ENCODE measurements at regions not wholly inside any gene's neighbourhood (a gene's known extent, or its start where the extent isn't known, plus 50 kb on each side); places are given as distances from the start of the nearest gene placed in this dataset.

DNA sequence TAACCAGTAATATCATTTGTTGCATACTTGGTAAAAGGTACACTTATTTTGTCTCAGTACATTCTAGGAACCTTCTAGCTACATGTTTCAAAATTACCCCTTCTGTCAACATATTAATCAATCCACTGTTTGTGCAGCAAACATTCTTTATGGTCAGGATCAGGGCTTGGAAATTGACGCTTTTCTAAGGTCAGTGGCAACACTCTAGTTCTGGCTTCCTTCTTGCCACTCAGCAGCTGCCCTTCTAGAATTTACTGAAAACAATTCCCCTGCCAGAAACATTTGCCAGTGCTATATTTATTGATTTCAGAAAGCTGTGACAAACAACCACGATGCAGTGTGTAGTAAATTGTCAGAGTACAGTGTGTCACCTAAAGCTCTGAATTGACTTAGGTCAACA, 84.7 kb upstream of the FBXL4 start:
- TF ChIP-seq, protein P1, sequence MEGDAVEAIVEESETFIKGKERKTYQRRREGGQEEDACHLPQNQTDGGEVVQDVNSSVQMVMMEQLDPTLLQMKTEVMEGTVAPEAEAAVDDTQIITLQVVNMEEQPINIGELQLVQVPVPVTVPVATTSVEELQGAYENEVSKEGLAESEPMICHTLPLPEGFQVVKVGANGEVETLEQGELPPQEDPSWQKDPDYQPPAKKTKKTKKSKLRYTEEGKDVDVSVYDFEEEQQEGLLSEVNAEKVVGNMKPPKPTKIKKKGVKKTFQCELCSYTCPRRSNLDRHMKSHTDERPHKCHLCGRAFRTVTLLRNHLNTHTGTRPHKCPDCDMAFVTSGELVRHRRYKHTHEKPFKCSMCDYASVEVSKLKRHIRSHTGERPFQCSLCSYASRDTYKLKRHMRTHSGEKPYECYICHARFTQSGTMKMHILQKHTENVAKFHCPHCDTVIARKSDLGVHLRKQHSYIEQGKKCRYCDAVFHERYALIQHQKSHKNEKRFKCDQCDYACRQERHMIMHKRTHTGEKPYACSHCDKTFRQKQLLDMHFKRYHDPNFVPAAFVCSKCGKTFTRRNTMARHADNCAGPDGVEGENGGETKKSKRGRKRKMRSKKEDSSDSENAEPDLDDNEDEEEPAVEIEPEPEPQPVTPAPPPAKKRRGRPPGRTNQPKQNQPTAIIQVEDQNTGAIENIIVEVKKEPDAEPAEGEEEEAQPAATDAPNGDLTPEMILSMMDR (conservative IDR thresholded peaks at IDR 0.05; ENCODE audit: low read depth, low read length) = no peak
- TF ChIP-seq EZH2 (IDR thresholded peaks at IDR 0.05; ENCODE audit: borderline replicate concordance, low read depth, low read length, poor library complexity, severe bottlenecking) = no peak

Data from A673 (cell line).